ENCODE measurements at regions not wholly inside any gene's neighbourhood (a gene's known extent, or its start where the extent isn't known, plus 50 kb on each side); places are given as distances from the start of the nearest gene placed in this dataset.

DNA sequence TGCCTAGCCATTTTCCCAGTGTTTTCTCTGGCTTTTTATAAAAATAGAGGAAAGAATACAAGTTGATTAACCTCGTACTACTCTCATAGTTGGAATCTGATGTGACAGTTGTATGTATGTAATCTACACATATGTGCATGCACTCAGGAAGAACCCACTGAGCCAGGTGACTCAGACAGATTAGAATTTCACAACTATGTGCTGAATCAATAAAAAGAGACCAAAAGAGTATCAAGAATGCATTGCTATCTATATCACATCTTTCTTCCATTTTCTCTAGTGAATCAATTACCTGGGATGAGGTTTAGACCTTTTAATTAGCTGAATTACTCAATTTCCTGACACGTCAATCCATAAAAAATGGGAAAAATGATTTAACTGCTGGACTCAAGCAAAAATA, 319.3 kb upstream of the ATP10A start:
- no peak for DNase-seq (ENCODE audit: low spot score)

DNA sequence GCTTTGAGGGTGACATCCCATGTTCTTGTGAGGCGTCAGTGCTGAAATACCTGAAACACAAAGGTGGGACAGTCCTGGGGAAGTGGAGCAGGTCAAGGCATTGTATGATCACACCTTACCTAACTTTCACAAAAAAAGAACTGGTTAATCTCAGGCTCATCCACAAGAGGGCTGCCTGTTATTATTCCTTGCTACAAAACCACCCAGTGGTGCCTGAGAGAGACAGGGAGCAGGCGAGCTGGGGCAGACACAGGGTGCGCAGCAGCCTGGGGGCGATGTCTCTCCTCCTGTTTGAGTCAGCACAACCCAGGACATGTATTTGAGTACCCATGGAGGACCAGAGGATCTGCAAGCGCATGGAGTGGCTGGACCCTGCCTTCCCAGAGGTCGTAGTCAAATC, 316.8 kb upstream of the ATP10A start:
- DNase-seq (ENCODE audit: low spot score), result no peak

DNA sequence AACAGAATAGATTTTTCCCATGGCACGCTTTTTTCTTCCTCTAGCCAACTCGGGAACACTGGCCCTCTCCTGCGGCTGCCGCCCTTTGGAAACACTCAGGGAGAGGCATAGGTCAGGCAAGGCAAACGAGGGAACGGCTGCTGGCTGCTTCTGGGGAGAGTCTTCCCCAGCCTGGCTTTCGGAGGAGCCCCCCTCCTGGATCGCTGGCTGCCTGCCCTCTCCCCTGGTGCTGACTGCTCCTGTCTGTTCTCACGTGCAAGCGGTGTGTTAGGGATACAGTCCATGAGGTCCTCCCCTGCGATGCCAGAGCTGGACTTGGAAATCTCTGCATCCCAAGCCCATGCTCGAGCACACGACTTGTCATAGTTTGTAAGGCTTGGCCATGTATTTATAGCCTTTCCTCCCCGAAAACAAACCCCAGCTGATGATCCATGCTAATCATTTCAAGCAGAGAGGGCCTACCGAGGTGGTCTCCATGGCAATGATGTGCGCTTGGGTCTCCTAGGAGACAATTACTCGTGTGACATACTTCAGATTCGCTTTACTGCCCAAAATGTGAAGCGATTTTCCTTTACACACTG, 315.6 kb upstream of the ATP10A start:
- no peak for DNase-seq (ENCODE audit: low spot score)

DNA sequence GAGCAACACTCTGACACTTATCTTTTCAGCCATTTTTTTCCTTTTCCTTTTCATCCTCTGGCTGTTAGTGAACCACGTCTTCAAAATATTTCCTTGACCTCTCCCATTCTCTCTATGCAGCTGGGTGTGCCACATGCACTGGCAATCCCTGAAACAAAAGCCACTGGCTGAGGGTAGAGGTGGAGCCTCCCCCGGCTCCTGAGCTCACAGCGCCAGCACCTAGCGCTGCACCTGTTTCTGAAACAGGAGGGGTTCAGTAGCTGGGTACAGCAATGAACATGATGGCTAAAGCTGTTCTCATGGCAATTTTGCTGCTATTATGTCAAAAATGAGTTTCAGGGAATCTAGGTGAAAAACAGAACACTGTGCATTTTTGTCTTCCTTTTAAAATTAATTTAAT, 314.7 kb upstream of the ATP10A start:
- DNase-seq (ENCODE audit: low spot score), result no peak

DNA sequence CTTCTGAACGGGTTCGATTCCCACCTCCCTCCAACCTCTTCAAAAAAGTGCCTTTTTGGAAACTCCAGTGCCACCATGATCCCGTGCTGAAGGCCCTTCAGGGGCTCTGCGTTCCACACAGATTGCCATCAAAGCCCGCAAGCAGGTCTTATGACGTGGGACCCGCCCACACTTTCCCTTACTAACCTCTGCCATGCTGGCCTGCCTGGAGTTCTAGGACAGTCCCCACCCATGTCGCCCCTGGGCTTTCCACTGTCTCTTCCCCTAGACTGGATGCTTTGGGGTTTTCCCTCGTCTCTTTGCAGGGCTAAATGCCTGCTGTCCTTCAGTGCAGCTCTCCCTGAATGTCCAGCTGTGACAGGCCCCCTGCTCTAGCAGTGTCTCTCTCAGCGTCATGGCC, 313.7 kb upstream of the ATP10A start:
- DNase-seq (ENCODE audit: low spot score), result no peak

DNA sequence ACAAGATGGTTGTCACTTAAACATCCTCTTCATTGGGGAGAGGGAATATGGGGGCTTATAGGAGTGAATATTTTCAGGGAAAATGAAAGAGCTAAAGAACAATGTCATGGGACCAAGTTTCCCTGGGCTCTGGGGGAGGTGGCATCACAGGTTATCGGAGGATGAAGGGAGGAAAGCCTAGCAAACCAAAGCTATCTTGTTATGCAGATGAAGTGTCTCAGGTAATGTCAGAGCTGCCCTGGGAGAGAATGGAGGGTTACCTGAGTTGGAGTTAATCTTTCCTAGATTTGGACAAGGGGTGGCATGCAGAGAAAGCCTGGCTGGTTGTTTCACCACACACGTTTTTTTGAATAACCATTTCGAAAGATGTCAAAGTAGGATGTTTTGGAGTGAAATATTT, 308.1 kb upstream of the ATP10A start:
- DNase-seq (ENCODE audit: low spot score), result no peak

DNA sequence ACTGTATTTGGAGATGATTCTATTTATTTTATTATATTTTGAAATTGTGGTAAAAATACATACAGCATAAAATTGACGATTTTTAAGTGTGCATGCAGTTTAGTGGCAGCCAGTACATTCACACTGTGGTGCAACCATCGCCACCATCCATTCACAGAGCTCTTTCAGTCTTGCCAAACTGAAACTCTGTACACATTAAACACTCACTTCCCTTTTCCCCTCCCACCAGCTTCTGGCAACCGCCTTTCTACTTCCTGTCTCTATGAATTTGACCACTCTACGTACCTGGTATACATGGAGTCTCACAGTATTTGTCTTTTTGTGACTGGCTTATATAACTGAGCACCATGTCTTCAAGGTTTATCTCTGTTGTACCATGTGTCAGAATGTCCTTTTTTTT, 303.3 kb upstream of the ATP10A start:
- no peak for DNase-seq (ENCODE audit: low spot score)

DNA sequence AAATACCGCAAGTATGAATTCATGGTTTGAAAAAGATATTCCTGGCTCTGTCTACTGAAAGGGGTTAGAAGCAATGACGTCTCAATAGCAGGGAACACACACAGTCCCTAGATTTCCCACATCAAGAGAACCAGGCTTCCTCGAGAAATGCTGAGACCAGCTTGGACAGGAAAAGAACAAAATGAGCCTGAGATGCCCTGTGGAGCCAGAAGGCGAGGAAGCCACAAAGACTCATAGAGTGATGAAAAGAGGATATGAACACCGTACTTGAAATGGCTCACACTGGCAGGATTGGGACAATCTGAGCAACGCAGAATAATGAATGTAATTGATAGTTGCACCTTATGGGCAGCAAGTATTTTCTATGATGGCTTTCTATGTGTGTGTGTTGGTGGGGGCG, 302.4 kb upstream of the ATP10A start:
- no peak for DNase-seq (ENCODE audit: low spot score)

DNA sequence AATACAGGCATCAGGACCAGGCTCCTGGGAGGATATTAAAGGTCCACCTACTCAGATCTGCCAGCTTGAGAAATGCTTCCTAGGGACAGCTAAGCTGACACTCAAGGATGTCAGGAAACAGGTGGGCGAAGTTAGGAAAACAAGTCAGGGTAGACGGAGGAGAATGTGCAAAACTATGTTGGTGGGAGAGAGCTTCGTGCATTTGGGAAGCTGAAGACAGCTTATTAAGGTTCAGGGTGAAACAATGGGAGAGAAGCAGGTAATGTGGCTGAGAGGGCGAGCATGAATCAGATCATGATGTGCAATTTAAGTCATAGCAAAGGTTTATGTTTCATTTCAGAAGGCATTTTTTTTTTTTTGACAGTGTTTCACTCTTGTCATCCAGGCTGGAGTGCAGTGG, 297.2 kb upstream of the ATP10A start:
- no peak for DNase-seq (ENCODE audit: low spot score)

DNA sequence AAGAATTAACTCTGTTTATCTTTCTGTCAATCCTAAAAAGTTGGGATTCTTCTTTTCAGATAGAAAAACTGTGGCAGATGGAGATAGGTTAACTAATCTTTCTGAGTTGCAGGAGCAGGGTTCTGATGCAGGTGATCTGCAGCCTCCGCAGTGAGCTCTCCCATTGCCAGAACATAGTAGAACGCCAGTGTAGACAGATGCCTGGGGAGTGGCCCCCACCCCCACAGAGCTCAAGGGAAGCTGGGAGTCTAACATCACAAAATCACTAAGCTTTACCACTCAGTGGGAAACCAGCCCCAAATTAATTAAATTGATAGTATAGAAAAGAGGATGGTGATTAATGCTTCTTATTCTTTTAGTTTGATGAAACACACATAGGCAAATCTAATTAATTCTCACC, 295.0 kb upstream of the ATP10A start:
- no peak for DNase-seq (ENCODE audit: low spot score)

DNA sequence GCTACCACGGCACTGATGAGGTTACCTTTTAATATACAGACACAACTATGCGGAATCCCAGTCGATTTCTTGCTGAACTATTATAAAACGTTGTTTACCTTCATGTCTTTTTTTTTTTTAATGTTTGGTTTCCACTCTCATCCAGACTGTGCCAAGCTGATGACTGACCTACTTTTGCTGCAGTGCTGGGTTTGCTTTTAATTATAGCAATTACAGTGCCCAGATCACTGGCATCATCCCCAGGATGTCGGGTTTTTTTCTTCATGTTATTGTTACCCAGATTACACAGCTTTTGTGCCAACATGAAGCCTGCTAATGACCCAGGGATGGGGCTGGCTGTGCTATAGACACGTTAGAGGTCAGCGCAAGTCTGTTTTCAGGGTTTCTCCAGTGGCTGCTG, 294.0 kb upstream of the ATP10A start:
- DNase-seq (ENCODE audit: low spot score), result no peak

DNA sequence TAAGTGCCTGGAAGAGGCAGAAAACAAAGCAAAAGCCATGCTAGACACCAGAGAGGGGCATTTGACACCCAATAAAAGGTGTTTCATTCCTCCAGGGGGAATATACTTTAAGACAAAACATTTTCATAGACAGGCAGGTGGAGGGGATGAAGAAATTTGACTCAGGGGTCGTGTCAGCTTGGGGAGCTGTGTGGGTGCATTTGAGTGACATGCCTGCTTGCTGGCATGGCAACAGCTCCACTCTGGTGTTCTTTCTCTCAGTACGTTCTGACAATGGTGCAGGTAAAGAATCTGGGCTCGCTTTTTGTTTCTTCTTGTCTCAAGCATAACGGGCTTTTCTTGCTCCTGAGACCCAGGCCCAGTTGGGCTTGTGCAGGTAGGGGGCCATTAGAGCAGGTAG, 292.9 kb upstream of the ATP10A start:
- DNase-seq (ENCODE audit: low spot score), result no peak

DNA sequence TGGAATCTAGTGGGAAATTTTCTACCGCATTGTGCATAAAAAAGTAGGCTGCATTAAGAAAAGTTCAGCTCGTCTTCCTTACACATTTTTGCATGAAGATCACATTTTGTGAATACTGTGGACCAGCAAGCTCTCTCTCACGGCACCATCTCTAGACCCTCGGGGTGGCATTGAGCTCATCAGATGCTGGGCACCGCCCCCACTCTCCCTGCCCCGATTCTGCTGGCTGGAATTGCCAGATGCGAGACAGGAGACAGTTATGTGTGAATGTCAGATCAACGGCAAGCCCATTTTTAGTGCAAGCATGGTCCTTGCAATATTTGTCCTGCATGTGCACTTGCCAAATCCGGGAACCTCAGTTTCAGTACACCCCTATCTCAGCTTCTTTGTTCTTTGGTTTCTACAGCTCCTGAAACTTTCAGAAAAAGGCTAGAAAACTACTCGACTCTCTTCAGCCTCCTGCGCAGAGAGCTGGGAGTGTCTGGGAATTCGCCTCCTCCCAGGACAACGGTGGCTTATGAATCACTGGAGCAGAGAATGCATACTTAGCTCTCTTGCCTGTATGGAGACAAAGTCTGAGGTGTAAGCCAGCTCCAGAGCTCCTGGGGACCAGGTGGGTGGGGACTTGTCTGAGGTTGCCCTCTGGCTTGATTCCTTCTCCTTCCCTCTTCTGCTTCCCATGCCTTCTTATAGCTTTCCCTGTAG, 285.2 kb upstream of the ATP10A start:
- no peak for DNase-seq (ENCODE audit: low spot score)

DNA sequence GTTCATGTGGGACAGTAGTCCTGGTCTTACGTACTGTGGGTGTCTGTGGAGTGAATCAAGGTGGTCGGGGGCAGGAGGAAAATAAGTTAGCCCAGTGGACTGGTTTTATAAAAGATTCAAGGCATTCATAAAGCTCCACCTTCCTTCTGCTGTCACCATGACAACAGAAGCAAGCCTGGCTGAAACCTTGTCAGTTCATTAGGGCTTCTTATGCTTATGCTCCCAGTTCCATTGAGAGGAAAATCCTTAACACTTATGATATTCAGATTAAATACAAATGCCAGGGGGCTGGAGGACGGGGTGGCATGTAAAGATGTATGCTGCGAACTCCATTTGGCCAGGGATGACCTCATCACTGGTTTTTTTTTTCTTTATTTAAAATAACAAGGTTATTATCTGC, 283.1 kb upstream of the ATP10A start:
- no peak for DNase-seq (ENCODE audit: low spot score)

DNA sequence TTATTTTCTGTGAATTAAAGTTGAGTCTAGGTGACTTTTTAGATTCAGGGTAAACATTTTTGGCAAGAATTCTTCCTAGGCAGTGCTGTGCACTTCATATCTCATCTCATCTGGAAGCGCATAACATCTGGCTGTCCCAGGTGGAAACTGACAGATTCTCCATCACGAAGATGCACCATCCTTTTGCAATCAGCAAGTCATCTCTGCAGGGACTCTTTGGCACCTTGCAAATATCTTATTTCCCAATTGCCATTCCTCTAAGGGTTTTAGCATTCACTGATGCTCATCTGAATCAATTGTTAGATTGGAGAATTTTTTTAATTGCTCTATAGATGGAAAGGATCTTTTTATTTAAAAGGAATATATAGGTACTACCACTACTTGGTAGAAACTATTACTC, 282.7 kb upstream of the ATP10A start:
- DNase-seq (ENCODE audit: low spot score), result no peak

DNA sequence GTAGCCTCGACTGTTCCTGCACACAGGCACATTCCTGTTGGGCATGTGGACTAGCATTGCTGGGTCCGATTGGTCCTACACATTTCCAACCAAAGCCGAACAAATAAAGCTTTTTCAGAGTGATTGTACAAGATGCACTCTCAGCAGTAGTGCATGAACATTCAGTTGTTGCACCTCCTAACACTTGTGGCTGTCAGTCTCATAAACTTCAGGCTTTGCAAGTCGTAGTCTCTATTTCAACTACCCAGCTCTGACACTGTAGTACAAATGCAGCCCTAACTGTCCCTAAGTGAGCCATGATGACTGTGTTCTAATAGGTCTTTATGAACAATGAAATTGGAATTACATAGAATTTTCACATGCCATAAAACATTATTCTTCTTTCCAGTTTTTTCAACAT, 281.7 kb upstream of the ATP10A start:
- no peak for DNase-seq (ENCODE audit: low spot score)

DNA sequence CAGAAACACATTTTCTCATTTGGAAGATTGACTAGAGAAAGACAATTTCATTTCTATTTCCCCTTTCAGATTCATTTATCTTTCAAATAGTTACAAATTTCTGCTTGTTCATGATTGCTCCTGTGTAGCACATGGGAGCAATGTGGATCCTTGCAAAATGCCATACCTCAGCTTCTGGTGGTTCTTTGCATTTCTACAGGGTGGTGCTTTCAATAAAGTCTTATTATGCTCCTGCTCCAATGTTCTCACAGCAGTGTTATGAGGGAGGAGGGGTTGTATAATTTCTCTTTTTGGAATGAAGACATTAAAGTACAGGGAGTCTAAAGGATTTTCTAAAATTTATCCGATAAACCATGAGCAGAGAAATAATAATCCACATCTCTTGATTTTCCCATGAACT, 280.1 kb upstream of the ATP10A start:
- no peak for DNase-seq (ENCODE audit: low spot score)

DNA sequence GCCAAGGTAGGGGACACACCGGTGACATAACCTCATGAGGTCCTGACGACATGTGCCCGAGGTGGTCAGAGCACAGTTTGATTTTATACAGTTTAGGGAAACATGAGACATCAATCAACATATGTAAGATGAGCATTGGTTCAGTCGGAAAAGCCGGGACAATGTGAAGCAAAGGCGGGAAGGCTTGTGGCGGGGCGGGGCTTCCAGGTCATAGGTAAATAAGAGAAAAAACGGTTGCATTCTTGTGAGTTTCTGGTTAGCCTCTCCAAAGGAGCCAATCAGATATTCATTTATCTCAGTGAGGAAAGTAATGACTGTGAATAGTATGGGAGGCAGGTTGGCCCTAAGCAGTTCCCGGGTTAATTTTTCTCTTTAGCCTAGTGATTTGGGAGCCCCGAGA, 271.7 kb upstream of the ATP10A start:
- DNase-seq (ENCODE audit: low spot score), result no peak

DNA sequence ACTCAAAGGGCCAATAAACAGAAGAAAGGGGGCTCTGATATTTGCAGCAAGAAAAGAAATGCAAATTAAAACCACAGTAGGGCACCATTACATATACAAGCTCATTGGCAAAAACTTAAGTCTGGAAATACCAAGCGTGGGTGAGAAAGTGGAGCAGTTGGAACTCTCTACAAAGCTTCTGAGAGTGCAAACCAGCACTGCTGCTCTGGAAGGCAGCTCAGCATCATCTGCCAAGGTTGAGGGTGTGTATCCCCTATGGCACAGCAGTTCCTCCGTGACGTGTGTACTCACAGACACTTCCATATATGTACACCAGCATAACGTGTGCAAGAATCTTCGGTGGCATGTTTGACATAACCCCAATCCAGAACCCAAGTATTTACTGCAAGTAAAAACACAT, 271.0 kb upstream of the ATP10A start:
- DNase-seq (ENCODE audit: low spot score), result no peak

DNA sequence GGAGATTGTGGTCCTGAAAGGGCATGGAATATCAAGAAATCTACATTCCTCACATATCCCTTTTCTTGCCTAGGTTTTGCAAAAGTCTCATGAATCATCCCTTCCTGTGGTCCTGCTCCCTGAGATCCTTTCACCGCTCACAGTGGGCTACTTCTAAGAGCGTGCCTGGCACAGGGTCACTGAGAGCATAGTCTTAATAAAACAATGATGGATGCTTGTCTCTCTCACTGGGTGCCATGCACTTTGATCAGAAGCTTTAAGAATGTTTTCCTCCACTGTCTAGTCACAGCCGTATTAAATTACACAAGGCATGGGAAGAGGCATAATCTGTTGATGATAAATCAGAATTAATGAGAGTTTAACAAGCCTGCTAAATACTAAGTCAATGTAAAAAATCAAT, 269.7 kb upstream of the ATP10A start:
- DNase-seq (ENCODE audit: low spot score), result no peak

DNA sequence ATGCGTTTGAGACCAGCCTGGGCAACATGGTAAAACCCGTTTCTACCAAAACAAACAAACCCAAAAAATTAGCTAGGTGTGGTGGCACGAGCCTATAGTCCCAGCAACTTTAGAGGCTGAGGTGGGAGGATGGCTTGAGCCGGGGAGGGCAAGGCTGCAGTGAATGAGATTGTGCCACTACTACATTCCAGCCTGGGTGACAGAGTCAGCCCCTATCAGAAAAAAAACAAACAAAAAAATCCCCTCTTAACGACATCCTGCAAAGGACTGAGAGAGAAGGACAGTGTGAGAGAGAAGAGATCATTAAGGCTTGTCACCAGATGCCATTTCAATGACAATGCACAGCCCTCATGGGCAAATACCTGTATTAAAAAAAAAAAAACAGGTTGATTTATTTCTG, 266.7 kb upstream of the ATP10A start:
- DNase-seq (ENCODE audit: low spot score), result no peak

DNA sequence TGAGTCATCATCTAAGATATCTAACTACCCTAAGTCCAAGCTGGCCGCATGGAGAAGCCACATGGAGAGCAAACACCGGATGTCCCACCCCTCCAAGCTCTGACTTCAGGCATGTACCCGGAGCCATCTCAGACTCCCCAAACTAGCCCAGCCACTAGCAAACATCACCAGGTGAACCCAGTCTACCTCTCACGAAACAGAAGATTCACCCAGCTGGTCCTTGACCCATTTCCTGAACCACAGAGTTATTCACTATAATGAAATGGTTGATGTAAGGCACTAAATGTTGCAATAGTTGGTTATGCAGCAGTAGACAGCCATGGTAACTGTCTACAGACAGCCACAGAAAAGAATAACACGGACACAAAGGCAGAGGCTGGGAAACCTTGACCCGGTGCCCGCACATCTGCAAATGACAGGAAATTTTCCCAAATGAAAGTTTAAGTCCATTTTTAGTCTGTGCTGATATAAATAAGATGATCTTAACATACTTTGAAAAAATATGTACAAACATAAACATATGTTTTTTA, 265.5 kb upstream of the ATP10A start:
- no peak for DNase-seq (ENCODE audit: low spot score)

DNA sequence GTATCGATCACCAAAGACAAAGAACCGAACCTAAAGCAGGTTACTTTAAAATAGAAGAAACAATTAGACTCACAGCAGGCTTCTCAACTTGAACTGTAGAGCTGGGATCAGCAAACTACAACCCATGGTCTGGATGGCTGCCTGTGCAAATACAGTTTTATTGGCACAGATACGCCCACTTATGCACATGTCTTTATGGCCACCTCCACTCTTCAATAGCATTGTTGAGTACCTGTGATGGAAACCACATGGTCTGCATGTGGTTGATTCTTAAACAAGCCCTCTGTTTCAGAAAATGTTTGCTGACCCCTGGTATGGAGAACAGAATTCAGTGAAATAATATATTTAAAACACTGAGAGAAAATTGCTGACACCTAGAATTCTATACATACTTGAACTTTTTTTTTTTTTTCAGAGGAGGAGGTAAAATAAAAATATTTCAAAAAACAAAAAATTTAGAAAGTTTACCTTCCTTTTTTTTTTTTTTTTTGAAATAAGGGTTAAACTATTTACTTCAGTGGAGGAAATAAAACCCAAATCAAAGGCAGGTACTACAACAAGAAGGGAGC, 263.8 kb upstream of the ATP10A start:
- DNase-seq (ENCODE audit: low spot score), result no peak

DNA sequence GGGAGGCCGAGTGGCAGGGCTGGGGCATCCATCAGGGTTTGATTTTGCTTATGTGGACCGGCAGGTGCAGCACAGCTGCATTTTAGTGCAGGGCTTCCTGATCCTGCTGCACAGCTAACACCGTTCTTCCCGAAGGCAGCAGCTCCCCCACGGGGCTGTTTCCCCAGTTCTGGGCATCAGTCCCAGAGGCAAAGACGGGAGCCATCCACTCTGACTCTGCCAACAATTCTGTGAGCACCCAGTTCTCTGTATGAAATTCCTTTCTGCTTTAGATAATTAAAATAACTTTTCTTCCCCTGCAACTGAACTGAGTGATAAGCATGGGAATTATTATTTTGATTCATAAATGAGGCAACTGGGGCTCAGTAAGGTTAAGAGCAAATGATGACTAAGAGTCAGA, 262.9 kb upstream of the ATP10A start:
- no peak for DNase-seq (ENCODE audit: low spot score)
